Right cardiac atrium (tissue), 5 donors: ENCODE measurements at regions not wholly inside any gene's neighbourhood (a gene's known extent, or its start where the extent isn't known, plus 50 kb on each side); places are given as distances from the start of the nearest gene placed in this dataset.

Experiments used
- ATAC-seq, 2 donors: fragments of 200-7000 bp; cut with Tn5 transposase; one replicate each; pipeline versions ENCODE4 v1.8.0 to v1.9.1; 2020; ENCODE audit warnings: moderate library complexity in 2 of 2, mild to moderate bottlenecking in 1 of 2
- DNase-seq, 3 donors: peaks; one replicate each; pipeline ENCODE4 v3.0.0-alpha.2; 2020
- H3K27ac ChIP-seq: one replicate; pipeline ENCODE4 v1.5.1; 2013; ENCODE audit warnings: mild to moderate bottlenecking, low read length, control low read depth, moderate library complexity
- H3K27me3 ChIP-seq: one replicate; pipeline ENCODE4 v1.6.1; 2013; ENCODE audit not compliant: control insufficient read depth, insufficient read depth
- H3K4me1 ChIP-seq: one replicate; pipeline ENCODE4 v1.6.1; 2013; ENCODE audit warnings: low read length; ENCODE audit not compliant: control insufficient read depth, insufficient read depth
- H3K4me3 ChIP-seq: one replicate; pipeline ENCODE4 v1.5.1; 2013; ENCODE audit warnings: low read length, control low read depth
- H3K9me3 ChIP-seq: one replicate; pipeline ENCODE4 v1.6.1; 2013; ENCODE audit warnings: low read length; ENCODE audit not compliant: control insufficient read depth
- WGBS: extraction: QIAGEN DNeasy Blood & Tissue Kit; methylation state at CpG from one replicate; pipeline ENCODE4 v1.1.7; 2013; 5-methylcytosine and 5-hydroxymethylcytosine counted together
- intact Hi-C, 4 donors: fragments of 100-400 bp; cut with DNase I; formaldehyde crosslinking; loops; one replicate each; pipeline versions ENCODE4 v1.11.0 to v1.14.0; 2022 to 2023
- donor health status: healthy with polysubstance abuse.
- donor health status: DM: no; HTN: yes; CAD: no.
- donor health status: DM: no; HTN: no; CAD: no.
- donor health status: DM: no; HTN: yes; CAD: no; lungs with severe emphysema.
- donor health status: DM: yes; HTN: yes; CAD: no.

DNA sequence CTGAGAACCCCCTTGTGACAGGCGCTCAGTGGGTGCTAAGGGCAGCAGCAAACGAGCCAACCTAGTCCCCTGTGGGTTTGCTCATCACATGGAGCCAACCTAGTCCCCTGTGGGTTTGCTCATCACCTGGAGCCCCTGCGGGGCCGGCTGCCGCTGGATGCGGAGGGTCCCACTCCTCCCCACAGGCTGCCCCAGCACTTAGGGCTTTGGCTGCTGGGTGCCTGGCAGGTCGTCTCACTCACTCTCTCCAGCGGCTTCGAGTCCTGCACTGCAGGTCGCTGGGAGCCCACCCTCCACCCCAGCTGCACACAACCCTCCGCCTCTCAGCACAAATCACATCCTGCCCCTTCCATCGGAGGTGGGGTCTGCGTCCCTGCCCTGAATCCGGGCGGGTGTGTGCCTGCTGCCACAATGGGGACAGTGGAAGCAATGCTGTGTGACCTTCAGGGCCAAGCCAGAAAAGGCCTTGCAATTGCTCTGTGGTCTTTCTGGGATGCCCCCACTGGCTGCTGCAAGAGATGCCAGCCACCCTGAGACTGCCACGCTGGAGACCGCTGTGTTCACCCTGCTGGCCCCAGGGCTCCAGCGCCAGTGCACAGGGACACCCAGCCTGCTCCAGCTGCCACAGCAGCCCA lies 248.1 kb upstream of the SALL3 start:
- Histone ChIP-seq H3K27me3 (no peaks in the 10 kb centered on the region), H3K27ac (no peak overlapping the region), H3K9me3 (no peaks in the 10 kb centered on the region), H3K4me1 (no peaks in the 10 kb centered on the region), H3K4me3 (no peak overlapping the region)
- 74% methylated on average over 18 of the region's 18 CpGs for WGBS
- intact Hi-C loops: no loop called here
- ATAC-seq: no peak
- DNase-seq: peak in 1 of 3 donors; percentile 23

DNA sequence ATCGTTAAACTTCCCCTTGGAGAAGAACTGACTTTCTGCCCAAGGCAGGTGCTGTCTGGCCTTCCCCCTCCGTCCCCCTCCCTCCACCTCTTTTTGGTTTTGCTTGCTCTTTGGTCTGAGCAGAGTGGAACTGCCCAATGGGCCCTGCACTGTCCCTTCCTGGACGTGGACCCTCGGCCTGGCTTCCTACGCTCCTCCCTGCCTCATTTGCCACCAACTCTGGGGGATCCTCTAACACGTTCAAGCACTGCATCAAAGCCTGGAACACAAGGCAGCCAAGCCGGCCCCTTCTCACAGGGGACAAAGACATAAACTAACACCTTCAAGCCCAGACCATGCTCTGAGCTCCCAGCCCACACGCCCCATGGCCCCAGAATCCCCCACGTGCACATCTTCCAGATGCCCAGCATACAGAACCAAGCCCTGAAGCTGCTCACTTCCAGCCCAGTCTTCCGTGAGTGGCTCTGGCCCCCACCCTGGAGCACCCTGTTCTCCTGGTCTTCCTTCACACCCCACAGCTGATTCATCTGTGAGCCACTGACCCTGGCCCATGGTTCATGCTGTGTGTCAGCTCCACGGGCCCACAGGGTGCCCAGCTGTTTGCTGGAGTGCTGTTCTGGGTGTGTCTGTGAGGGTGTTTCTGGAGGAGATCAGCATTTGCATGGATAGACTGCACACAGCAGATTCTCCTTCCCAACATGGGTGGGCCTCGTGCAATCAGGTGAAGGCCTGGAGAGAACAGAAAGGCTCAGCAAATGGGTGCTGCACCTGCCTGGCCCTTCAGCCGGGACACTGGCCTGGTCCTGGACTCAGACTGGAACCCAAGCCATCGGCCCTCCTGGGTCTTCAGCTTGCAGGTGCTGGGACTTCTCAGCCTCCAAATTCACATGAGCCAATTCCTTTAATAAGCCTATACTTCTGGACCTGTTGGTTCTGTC lies 247.1 kb upstream of the SALL3 start:
- Histone ChIP-seq H3K27ac (no peak overlapping the region), H3K4me1 (no peaks in the 10 kb centered on the region), H3K4me3 (no peak overlapping the region), H3K27me3 (no peaks in the 10 kb centered on the region), H3K9me3 (no peaks in the 10 kb centered on the region)
- DNase-seq (no peak), ATAC-seq (no peak)
- WGBS: 71% methylated on average over 14 of the region's 14 CpGs
- intact Hi-C loops: no loop called here

DNA sequence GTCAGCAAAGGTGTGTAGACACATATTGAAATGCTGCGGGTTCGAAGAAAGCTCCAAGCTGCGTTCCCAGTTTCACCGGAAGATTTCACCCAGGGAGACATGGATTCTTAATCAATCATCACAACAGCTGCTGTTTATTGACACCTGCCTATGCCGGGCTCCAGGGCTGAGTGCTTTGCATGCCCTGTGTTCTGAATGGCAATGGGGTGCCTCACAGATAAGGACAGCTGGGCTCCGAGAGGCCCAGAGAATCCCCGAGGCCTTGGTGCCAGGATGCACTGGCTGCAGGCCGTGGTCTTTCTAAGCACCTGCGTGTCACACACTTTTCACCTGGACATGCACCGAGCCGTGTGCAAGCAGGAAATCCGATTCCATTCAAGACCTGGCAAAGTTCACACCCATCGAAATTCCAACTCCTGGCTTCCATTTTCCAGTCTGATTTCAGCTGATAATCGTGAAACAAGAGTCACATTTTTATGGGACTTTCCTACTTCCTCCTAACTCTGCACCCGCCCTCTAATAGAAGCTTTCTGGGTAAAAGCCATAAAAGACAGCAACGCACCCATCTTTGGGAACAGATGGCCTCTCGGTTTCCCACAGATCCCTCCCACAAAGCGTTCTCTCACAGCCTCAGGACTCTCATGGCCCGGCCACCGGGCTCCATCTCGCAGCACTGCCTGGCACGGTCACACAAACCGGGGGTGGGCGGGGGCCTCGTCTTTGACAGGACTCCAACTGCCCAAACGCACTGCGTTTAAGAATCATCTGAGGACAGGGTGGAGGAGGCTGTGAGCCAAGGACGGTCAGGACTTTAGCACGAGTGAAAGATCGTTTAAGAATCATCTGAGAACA lies 245.6 kb upstream of the SALL3 start:
- H3K27me3 ChIP-seq: no peaks in the 10 kb centered on the region
- H3K4me1 ChIP-seq: no peaks in the 10 kb centered on the region
- intact Hi-C loops: no loop called here
- 73% methylated on average over 30 of the region's 30 CpGs for WGBS
- DNase-seq (no peak), ATAC-seq (no peak)
- H3K9me3 ChIP-seq: no peaks in the 10 kb centered on the region
- H3K4me3 ChIP-seq: no peak overlapping the region
- H3K27ac ChIP-seq: no peak overlapping the region

DNA sequence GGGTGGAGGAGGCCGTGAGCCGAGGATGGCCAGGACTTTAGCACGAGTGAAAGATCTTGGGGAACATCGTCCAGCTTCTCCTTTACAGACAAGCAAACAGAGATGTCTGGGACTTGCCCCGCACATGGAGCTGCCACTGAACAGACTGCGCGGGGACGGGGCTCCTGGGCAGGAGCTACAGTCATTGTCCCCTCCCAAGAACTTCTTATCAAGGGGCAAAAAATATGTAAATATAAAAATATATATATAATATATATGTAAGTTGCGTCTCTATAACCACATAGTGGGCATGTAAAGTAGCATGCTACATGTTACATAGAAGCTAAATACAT lies 245.0 kb upstream of the SALL3 start:
- WGBS: 89% methylated on average over 9 of the region's 9 CpGs
- H3K27ac ChIP-seq: no peak overlapping the region
- H3K27me3 ChIP-seq: no peaks in the 10 kb centered on the region
- no peaks in the 10 kb centered on the region for H3K9me3 ChIP-seq
- intact Hi-C loops: no loop called here
- no peaks in the 10 kb centered on the region for H3K4me1 ChIP-seq
- H3K4me3 ChIP-seq: no peak overlapping the region
- DNase-seq (no peak), ATAC-seq (no peak)

DNA sequence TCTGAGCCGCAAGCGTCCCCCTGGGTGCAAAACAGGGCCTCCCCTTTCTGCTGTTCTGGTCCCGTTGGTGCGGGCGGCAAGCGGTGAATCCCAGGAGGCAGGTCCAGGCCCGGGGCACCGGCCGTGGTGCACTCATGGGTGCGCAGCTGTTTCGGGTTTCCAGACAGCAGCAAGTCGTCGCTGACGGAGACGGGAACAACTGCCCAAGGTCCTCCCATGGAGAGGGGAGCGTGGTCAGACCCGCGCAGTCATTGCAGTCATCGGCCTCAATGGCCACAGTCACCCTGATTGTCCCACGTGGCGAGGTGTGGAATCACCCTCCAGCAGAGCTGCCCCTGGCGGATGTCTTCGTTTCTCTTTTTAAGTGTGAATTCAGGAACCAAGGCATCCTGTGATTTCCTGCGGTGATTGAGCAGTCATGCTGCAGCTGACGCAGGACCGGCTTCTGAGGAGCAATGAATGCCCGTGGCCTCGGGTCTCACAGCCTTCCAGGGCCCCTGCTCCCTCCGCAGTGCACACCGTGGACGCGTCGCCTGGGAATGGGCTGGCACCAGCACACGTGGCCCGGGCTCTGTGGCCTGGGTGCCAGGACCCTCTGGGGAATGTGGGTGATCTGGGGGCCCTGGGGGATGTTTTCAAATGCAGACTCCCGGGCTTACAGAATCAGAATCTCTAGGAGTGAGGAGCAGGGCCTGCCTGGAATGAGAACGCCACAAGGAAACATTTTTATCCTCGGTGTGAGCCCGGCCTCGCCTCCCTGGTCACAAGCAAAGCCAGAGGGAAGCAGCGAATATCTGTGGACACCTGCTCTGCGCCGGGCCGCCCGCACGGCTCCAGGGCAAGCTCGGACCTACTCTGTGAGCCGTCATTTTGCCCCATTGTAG lies 244.2 kb upstream of the SALL3 start:
- no peak for ATAC-seq
- Histone ChIP-seq H3K4me3 (no peak overlapping the region), H3K9me3 (no peaks in the 10 kb centered on the region), H3K4me1 (no peaks in the 10 kb centered on the region), H3K27ac (no peak overlapping the region), H3K27me3 (no peaks in the 10 kb centered on the region)
- DNase-seq: no peak
- WGBS: 90% methylated on average over 48 of the region's 48 CpGs
- intact Hi-C loops: no loop called here

DNA sequence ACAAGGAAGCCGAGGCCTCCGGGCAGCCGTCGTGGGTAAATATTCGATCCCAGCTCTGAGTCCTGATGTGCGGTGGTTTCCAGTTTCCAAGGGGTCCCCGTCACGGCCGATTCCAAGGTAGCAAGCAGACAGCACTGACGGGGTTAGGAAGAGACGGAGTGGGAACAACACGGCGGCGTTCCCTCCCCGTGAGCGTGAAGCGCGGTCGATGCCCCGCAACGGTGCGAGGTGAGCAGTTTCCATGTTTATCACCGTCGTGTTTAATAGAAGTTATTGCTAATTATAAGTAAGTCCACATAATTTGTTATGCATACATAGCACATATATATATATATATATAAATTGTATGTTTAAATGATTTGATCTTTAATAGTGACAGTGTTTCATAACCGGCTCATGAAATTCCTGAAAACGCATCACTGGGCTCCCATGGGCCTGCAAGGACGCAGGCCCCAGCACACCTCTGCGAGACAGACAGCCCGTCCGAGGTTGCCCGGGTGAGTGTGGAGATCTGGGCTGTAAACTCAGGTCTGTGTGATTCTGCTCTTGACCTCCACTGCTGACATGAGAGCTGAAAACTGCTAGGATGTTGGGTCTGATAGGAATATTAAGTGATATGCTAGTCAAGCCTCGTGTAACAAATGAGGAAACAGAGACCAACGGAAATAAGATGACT lies 243.5 kb upstream of the SALL3 start:
- no peak for DNase-seq
- Histone ChIP-seq H3K9me3 (no peaks in the 10 kb centered on the region), H3K27ac (no peak overlapping the region), H3K4me3 (no peak overlapping the region), H3K4me1 (no peaks in the 10 kb centered on the region), H3K27me3 (no peaks in the 10 kb centered on the region)
- intact Hi-C loops: no loop called here
- ATAC-seq: no peak
- WGBS: 90% methylated on average over 33 of the region's 33 CpGs

DNA sequence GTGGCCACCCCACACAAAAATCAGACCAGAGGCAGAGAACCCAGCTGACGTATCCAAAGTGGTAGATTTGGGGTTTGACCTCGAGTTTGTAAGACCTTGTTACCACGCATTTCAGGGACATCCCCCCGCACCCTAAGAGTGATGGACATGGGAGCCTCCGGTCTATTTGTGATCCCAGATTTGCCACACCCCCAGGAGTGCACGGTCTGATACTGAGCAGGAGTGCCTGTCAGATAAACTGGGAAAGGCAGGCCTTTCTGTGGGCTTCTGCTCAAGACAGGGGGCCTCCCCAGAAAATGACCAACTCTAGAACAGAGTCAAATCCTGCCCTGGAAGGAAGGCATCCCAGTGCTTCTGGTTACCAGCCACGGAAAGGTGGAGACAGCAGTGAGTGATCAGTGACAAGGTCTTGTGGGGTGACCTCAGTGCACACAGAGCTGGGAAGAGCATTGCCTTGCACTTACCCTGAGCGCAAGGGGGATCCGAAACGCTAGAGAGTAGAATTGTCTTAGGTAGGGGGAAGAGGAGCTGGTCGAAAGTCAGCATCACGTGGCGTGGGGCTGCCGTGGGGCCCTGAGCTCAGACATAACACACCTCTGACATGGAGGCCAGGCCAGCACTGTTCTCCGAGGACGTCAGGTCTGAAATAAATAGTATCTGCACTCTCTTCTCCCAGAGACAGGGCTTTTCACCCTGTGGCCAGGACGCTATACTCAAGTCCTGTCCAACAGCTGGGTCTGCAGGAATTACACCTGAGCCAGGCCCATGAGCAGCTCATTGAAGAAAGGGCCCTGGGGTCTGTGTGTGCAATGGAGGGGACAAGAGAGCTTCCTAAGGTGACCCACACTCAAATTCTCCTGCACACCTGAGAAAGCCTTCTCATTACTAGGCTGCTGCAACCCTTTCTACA lies 242.4 kb upstream of the SALL3 start:
- intact Hi-C loops: no loop called here
- no peaks in the 10 kb centered on the region for H3K9me3 ChIP-seq
- 70% methylated on average over 17 of the region's 17 CpGs for WGBS
- no peaks in the 10 kb centered on the region for H3K4me1 ChIP-seq
- no peaks in the 10 kb centered on the region for H3K27me3 ChIP-seq
- no peak overlapping the region for H3K27ac ChIP-seq
- ATAC-seq: no peak
- DNase-seq: no peak
- H3K4me3 ChIP-seq: no peak overlapping the region

DNA sequence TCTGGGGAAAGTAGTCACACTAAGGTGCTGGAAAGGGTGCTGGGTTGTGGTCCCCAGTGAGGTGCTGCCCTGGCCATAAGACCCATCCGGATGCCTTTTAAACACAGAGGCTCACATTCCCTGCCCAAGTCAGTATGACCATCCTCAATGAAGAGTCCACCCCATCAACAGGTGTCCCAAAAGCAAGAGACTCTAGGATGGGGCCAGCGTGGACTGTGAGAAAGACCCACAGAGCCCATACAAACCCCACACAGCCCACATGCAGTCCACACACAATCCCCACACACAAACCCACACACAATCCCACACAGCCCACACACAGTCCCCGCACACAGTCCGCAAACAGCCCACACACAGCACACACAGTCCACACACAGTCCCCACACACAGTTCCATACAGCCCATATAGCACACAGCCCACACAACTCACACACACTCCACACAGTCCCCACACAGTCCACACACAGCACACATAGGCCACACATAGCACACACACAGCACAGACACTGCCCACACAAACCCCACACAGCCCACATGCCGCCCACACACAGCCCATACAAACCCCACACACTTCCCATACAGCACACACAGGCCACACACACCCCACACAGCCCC lies 241.4 kb upstream of the SALL3 start:
- intact Hi-C loops: no loop called here
- Histone ChIP-seq H3K4me1 (no peaks in the 10 kb centered on the region), H3K27me3 (no peaks in the 10 kb centered on the region), H3K9me3 (no peaks in the 10 kb centered on the region), H3K27ac (no peak overlapping the region), H3K4me3 (no peak overlapping the region)
- ATAC-seq (no peak), DNase-seq (no peak)
- 91% methylated on average over 5 of the region's 5 CpGs for WGBS

DNA sequence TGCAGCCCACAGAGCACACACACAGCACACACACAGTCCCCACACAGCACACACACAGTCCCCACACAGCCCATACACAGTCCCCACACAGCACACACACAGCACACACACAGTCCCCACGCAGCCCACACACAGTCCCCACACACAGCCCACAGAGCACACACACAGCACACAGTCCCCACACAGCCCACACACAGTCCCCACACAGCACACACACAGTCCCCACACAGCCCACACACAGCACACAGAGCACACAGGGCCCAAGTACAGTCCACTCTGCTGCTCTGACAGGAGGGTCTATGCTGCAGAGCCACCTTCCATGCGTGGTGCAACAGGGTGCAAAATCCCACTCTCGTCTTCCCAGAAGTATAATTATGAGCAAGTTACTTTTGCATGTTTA lies 240.5 kb upstream of the SALL3 start:
- 88% methylated on average over 3 of the region's 3 CpGs for WGBS

More for the DNA sequence above, 240.5 kb upstream of the SALL3 start:
- ATAC-seq (no peak), DNase-seq (no peak)
- H3K4me1 ChIP-seq: no peaks in the 10 kb centered on the region
- no peak overlapping the region for H3K27ac ChIP-seq
- H3K27me3 ChIP-seq: no peaks in the 10 kb centered on the region
- H3K9me3 ChIP-seq: no peaks in the 10 kb centered on the region
- intact Hi-C loops: no loop called here
- H3K4me3 ChIP-seq: no peak overlapping the region
